Activated CD8-positive, alpha-beta T cell treated with anti-CD3 and anti-CD28 coated beads for 36 hours (primary cell): ENCODE measurements at regions not wholly inside any gene's neighbourhood (a gene's known extent, or its start where the extent isn't known, plus 50 kb on each side); places are given as distances from the start of the nearest gene placed in this dataset.
A peak's percentile ranks its signal among the peaks of the same experiment; 100 is the strongest.

ENCODE experiments used
- ATAC-seq: fragments of 200-7000 bp; cut with Tn5 transposase; one replicate; pipeline ENCODE4 v1.10.0; 2021; ENCODE audit warnings: mild to moderate bottlenecking, moderate library complexity
- CTCF ChIA-PET: fragments of 350-600 bp; sonication (Branson Sonifier 250); formaldehyde crosslinking; loops from one replicate; lab custom pipeline; 2021; ENCODE audit warnings: antibody characterized with exemption; lab: Charles Lee
- POLR2A ChIA-PET: fragments of 350-600 bp; sonication (Branson Sonifier 250); formaldehyde crosslinking; loops from one replicate; lab custom pipeline; 2021; ENCODE audit warnings: antibody characterized with exemption; lab: Charles Lee
- DNase-seq: peaks from one replicate; pipeline ENCODE4 v3.0.0-alpha.2; 2020
- H3K27ac Mint-ChIP-seq: one replicate; pipeline ENCODE4 v1.8.0; 2021; ENCODE audit warnings: mild to moderate bottlenecking, mixed read lengths
- H3K27me3 Mint-ChIP-seq: one replicate; pipeline ENCODE4 v1.8.0; 2021; ENCODE audit warnings: mixed read lengths
- H3K36me3 Mint-ChIP-seq: one replicate; pipeline ENCODE4 v1.8.0; 2021; ENCODE audit warnings: low read depth, mixed read lengths
- H3K4me1 Mint-ChIP-seq: one replicate; pipeline ENCODE4 v1.8.0; 2021; ENCODE audit warnings: low read depth, mixed read lengths
- H3K4me3 Mint-ChIP-seq: one replicate; pipeline ENCODE4 v1.8.0; 2021; ENCODE audit warnings: mild to moderate bottlenecking, moderate library complexity, mixed read lengths
- H3K9me3 Mint-ChIP-seq: one replicate; pipeline ENCODE4 v1.8.0; 2021; ENCODE audit warnings: mixed read lengths
- CTCF ChIP-seq: fragments of 200-600 bp; IDR thresholded peaks from one replicate; pipeline ENCODE4 v1.8.0; 2022; ENCODE audit warnings: antibody characterized with exemption, mild to moderate bottlenecking
- intact Hi-C: fragments of 100-400 bp; cut with micrococcal nuclease; formaldehyde crosslinking; loops from one replicate; pipeline ENCODE4 v1.10.0; 2022

- Mint-ChIP-seq H3K4me3 (no peak overlapping the region), H3K27me3 (peaks cover 2% of the 10 kb centered on the region), H3K4me1 (peaks cover 1% of the 10 kb centered on the region), H3K9me3 (no peaks in the 10 kb centered on the region), H3K27ac (no peak overlapping the region), H3K36me3 (no peaks in the 10 kb centered on the region)
- intact Hi-C loops, result no loop called here
- CTCF ChIA-PET, result interaction anchor here (0.9 to 1.8 kb wide), 4 partner anchors 8 to 151 kb away, joined by 3 to 8 read pairs (median 5); no protein-coding TSS in a partner anchor
- POLR2A ChIA-PET, result no interaction called here
- DNase-seq, result no peak
- ATAC-seq, result no peak
- no peak for TF ChIP-seq CTCF
Observed at GRCh38 chr1:110770832-110771231, 96.1 kb upstream of the KCNA3 start.

DNA sequence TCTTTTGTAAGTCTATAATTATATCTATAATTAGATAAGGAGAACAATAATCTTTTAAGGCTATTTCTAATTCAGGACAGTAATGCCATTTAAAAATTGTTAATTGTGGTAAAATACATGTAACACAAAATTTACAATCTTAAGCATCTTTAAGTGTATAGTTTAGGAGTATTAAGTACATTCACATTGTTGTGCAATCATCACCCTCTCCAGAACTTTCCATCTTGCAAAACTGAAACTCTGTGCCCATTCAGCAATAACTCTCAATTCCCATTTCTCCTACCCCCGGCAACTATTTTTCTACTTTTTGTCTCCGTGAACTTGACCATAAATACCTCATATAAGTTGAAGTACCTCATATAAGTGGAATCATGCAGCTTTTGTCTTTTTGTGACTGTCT, 93.9 kb upstream of the KCNA3 start:
- ATAC-seq (no peak), DNase-seq (no peak)
- H3K27me3 Mint-ChIP-seq, result peaks cover 2% of the 10 kb centered on the region
- no peak for TF ChIP-seq CTCF
- intact Hi-C loops, result no loop called here
- no peaks in the 10 kb centered on the region for H3K36me3 Mint-ChIP-seq
- ChIA-PET CTCF (interaction anchor here (1.0 to 9.0 kb wide), 6 partner anchors 10 to 213 kb away, joined by 3 to 206 read pairs (median 10); no protein-coding TSS in a partner anchor), POLR2A (no interaction called here)
- peaks cover 1% of the 10 kb centered on the region for H3K4me1 Mint-ChIP-seq
- H3K27ac Mint-ChIP-seq, result no peak overlapping the region
- H3K9me3 Mint-ChIP-seq, result no peaks in the 10 kb centered on the region
- no peak overlapping the region for H3K4me3 Mint-ChIP-seq

DNA sequence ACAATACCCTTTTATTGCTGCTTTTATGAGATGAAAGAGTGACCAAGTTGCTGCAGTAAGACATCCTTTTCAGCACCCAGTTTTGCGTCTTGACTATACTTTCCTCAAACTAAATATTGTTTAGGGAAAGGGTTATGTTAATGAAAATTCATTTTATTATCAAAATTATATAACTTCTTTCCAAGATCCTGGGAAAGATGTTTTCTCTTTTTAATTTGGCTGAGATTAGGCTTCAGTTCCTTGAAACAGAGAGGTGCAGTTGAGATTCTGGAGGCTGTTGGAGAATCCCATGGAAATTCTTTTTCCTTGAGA, 91.6 kb upstream of the KCNA3 start:
- Mint-ChIP-seq H3K4me1 (peaks cover 1% of the 10 kb centered on the region), H3K4me3 (no peak overlapping the region), H3K27me3 (peaks cover 2% of the 10 kb centered on the region), H3K36me3 (no peaks in the 10 kb centered on the region), H3K9me3 (no peaks in the 10 kb centered on the region), H3K27ac (no peak overlapping the region)
- peak; percentile 3 for TF ChIP-seq CTCF
- CTCF ChIA-PET, result interaction anchor here (0.6 to 9.0 kb wide), 60 partner anchors 9 to 626 kb away, joined by 3 to 206 read pairs (median 6); partner anchors contain the start of genes KCNA2 and KCNA3
- DNase-seq (no peak), ATAC-seq (no peak)
- POLR2A ChIA-PET, result interaction anchor here (0.9 to 3.8 kb wide), 5 partner anchors 9 to 146 kb away, joined by 3 to 11 read pairs (median 4); no protein-coding TSS in a partner anchor
- intact Hi-C loops, result loop anchor here (1.0 kb wide), 2 partner anchors 135 to 147 kb away; no protein-coding TSS in a partner anchor

DNA sequence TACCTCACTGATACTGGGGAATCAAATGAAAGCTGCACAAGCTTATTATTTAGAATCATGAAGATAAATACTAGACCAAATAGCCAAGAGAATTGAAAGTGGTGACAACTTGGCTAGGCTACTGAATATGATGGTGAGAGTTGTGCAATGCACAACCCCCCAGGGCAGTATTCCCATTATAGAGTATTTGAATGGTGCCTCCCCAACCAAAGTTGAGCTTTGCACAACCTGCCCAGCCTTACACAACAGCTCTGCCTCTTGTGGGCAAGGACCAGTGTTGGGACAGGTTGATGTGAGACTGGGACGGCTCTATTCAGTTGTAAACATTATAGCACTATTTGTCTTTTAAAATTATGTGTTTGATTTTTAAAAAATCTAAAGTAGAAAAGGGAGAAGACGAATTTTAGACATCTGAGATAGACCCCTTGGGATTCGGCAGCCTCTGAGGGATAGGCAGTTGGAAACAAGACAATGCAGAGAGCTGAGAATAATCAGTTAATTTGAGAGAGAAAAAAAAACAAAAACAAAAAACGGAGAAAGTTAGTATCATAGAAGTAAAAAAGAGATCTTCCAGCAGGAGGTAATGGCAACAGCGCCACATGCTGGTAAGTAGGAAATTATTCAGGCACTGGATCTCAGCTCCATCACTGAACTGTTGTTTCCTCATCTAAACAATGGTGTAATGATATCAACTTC, 91.0 kb upstream of the KCNA3 start:
- intact Hi-C loops, result loop anchor here (1.0 kb wide), 2 partner anchors 134 to 146 kb away; no protein-coding TSS in a partner anchor
- Mint-ChIP-seq H3K9me3 (no peaks in the 10 kb centered on the region), H3K27ac (no peak overlapping the region), H3K4me1 (peaks cover 1% of the 10 kb centered on the region), H3K4me3 (no peak overlapping the region), H3K27me3 (peaks cover 2% of the 10 kb centered on the region), H3K36me3 (no peaks in the 10 kb centered on the region)
- TF ChIP-seq CTCF, result peak; percentile 90
- peak; percentile 76 for ATAC-seq
- POLR2A ChIA-PET, result interaction anchor here (0.6 to 3.8 kb wide), 6 partner anchors 10 to 242 kb away, joined by 3 to 11 read pairs (median 4); no protein-coding TSS in a partner anchor
- CTCF ChIA-PET, result interaction anchor here (0.6 to 9.0 kb wide), 74 partner anchors 8 to 626 kb away, joined by 3 to 206 read pairs (median 5); partner anchors contain the start of genes KCNA2 and KCNA3
- DNase-seq, result peak; percentile 75

DNA sequence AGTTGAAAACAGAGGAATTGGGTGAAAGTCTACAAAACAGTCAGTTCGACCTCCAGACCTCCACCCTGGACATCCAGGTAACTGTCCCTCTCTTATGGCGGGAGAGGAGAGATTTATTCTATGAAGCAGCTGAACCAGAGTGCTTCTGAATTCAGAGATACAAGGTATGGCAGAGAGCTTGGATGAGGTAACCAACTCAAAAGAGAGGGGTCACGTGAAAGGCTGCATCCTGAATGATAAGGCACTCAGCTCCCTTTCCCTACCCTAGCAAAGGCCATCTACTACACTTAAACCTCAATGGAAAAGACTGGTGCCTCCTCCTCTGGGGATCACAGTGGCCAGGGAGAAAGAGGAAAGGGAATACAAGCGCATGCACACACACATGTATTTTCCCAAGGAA, 88.4 kb upstream of the KCNA3 start:
- CTCF ChIA-PET, result interaction anchor here (3.3 to 9.0 kb wide), 6 partner anchors 17 to 239 kb away, joined by 23 to 206 read pairs (median 29); partner anchors contain the start of gene KCNA2
- TF ChIP-seq CTCF, result no peak
- Mint-ChIP-seq H3K27me3 (peaks cover 7% of the 10 kb centered on the region), H3K4me3 (no peak overlapping the region), H3K36me3 (no peaks in the 10 kb centered on the region), H3K27ac (no peak overlapping the region), H3K4me1 (peaks cover 1% of the 10 kb centered on the region), H3K9me3 (no peaks in the 10 kb centered on the region)
- POLR2A ChIA-PET, result no interaction called here
- DNase-seq, result no peak
- ATAC-seq, result no peak
- intact Hi-C loops, result no loop called here
